Renal cortex interstitium (tissue), 11 donors: ENCODE measurements at regions not wholly inside any gene's neighbourhood (a gene's known extent, or its start where the extent isn't known, plus 50 kb on each side); places are given as distances from the start of the nearest gene placed in this dataset.
A peak's percentile ranks its signal among the peaks of the same experiment; 100 is the strongest.
"Not testable (repeated sequence)": the region's sequence is repeated elsewhere in the genome, so short reads cannot be mapped to it uniquely, and the experiment has no call there.

Experiments used
- DNase-seq, 11 donors: peaks; one replicate each; pipeline ENCODE4 v3.0.0-alpha.2; 2013; ENCODE audit warnings: low read depth in 9 of 11, low spot score in 4 of 11; ENCODE audit errors: extremely low read depth in 1 of 11

GRCh38 chr14:27730204-27730603, 1036.4 kb upstream of the FOXG1 start:
- DNase-seq = no peak

- DNase-seq = no peak
Observed at GRCh38 chr14:27739657-27740156, 1026.9 kb upstream of the FOXG1 start.

GRCh38 chr14:27750114-27750513, 1016.5 kb upstream of the FOXG1 start:
- no peak for DNase-seq

- DNase-seq = not testable (repeated sequence)
Observed at GRCh38 chr14:27757642-27758041, 1008.9 kb upstream of the FOXG1 start.

GRCh38 chr14:27760367-27760766, 1006.2 kb upstream of the FOXG1 start:
- not testable (repeated sequence) for DNase-seq

GRCh38 chr14:27799066-27800028, 967.2 kb upstream of the FOXG1 start:
- peak in 1 of 11 donors; percentile 3 for DNase-seq

- DNase-seq = not testable (repeated sequence)
Observed at GRCh38 chr14:27817746-27818430, 948.7 kb upstream of the FOXG1 start.

GRCh38 chr14:27826149-27826548, 940.4 kb upstream of the FOXG1 start:
- not testable (repeated sequence) for DNase-seq

GRCh38 chr14:27831978-27832377, 934.6 kb upstream of the FOXG1 start:
- DNase-seq = not testable (repeated sequence)

GRCh38 chr14:27833001-27833400, 933.6 kb upstream of the FOXG1 start:
- not testable (repeated sequence) for DNase-seq

GRCh38 chr14:27836386-27836785, 930.2 kb upstream of the FOXG1 start:
- DNase-seq = peak in 5 of 11 donors; percentile 1 to 16 (median 6)

GRCh38 chr14:27845241-27845850, 921.2 kb upstream of the FOXG1 start:
- no peak for DNase-seq

GRCh38 chr14:27845902-27846301, 920.7 kb upstream of the FOXG1 start:
- DNase-seq = no peak

GRCh38 chr14:27847480-27847879, 919.1 kb upstream of the FOXG1 start:
- DNase-seq = not testable (repeated sequence)

- DNase-seq = not testable (repeated sequence)
Observed at GRCh38 chr14:27849193-27849592, 917.4 kb upstream of the FOXG1 start.

GRCh38 chr14:27862684-27863083, 903.9 kb upstream of the FOXG1 start:
- no peak for DNase-seq

- peak in 9 of 11 donors; percentile 6 to 26 (median 13) for DNase-seq
Observed at GRCh38 chr14:27863166-27863565, 903.4 kb upstream of the FOXG1 start.

- DNase-seq = no peak
Observed at GRCh38 chr14:27881063-27881462, 885.5 kb upstream of the FOXG1 start.

- no peak for DNase-seq
Observed at GRCh38 chr14:27881646-27882045, 884.9 kb upstream of the FOXG1 start.
